Stimulated activated CD8-positive, alpha-beta memory T cell treated with anti-CD3 and anti-CD28 coated beads, Interleukin-12 subunit alpha, Interleukin-12 subunit beta, amount 100 ng/mL, for 24 hours (primary cell): ENCODE measurements at regions not wholly inside any gene's neighbourhood (a gene's known extent, or its start where the extent isn't known, plus 50 kb on each side); places are given as distances from the start of the nearest gene placed in this dataset.

Experiments used
- DNase-seq: peaks from one replicate; pipeline ENCODE4 v3.0.0-alpha.2; 2020; ENCODE audit errors: extremely low read depth

- DNase-seq, result no peak
Measured at GRCh38 chr12:125360540-125360939, 295.3 kb downstream of the AACS start.

GRCh38 chr12:125371033-125371432 lies 305.8 kb downstream of the AACS start:
- no peak for DNase-seq

GRCh38 chr12:125372085-125372484 lies 306.9 kb downstream of the AACS start:
- no peak for DNase-seq

GRCh38 chr12:125373375-125373774 lies 308.1 kb downstream of the AACS start:
- no peak for DNase-seq

- DNase-seq, result no peak
Measured at GRCh38 chr12:125376422-125376821, 311.2 kb downstream of the AACS start.

GRCh38 chr12:125377093-125377492 lies 311.9 kb downstream of the AACS start:
- no peak for DNase-seq

GRCh38 chr12:125381373-125381772 lies 316.1 kb downstream of the AACS start:
- no peak for DNase-seq

GRCh38 chr12:125382926-125383325 lies 317.7 kb downstream of the AACS start:
- DNase-seq, result no peak

- DNase-seq, result no peak
Measured at GRCh38 chr12:125386652-125387051, 321.4 kb downstream of the AACS start.

- DNase-seq, result no peak
Measured at GRCh38 chr12:125387206-125387605, 322.0 kb downstream of the AACS start.

- DNase-seq, result no peak
Measured at GRCh38 chr12:125389061-125389697, 323.9 kb downstream of the AACS start.

GRCh38 chr12:125393569-125393968 lies 328.3 kb downstream of the AACS start:
- DNase-seq, result no peak

GRCh38 chr12:125395583-125396215 lies 330.5 kb downstream of the AACS start:
- DNase-seq, result no peak

- no peak for DNase-seq
Measured at GRCh38 chr12:125399489-125399888, 334.3 kb downstream of the AACS start.

GRCh38 chr12:125402874-125403789 lies 337.9 kb downstream of the AACS start:
- DNase-seq, result no peak

GRCh38 chr12:125403843-125404242 lies 338.6 kb downstream of the AACS start:
- no peak for DNase-seq

- no peak for DNase-seq
Measured at GRCh38 chr12:125406131-125406530, 340.9 kb downstream of the AACS start.

GRCh38 chr12:125408718-125409117 lies 343.5 kb downstream of the AACS start:
- no peak for DNase-seq

GRCh38 chr12:125412506-125412905 lies 347.3 kb downstream of the AACS start:
- DNase-seq, result no peak

- DNase-seq, result no peak
Measured at GRCh38 chr12:125417446-125417845, 352.2 kb downstream of the AACS start.

GRCh38 chr12:125418902-125419564 lies 353.8 kb downstream of the AACS start:
- no peak for DNase-seq

GRCh38 chr12:125424909-125425308 lies 359.7 kb downstream of the AACS start:
- no peak for DNase-seq
